ENCODE measurements at regions not wholly inside any gene's neighbourhood (a gene's known extent, or its start where the extent isn't known, plus 50 kb on each side); places are given as distances from the start of the nearest gene placed in this dataset.

DNA sequence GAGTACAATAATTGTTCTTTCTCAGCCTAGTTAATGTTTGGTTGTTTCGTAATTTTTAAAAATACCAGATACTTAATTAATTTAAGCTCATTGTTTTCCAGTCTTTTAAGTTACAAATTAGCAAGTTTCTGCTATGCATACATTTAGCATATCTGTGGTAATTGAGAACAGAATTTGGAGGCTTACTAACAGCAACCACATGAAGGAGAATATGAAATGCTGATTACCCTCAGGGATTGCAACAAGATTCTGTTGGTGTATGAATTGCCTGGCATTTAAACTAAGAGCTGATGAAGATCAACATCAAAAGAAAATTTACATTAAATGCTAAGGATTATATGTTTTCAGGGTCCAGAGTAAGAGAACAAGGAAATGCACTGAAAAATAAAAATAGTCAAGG is 580.0 kb upstream of the INTU start:
- no peak for DNase-seq (ENCODE audit: low read depth)
- TF ChIP-seq CTCF (IDR thresholded peaks at IDR 0.05; ENCODE audit: insufficient read depth, low read depth, low read length) = no peak

DNA sequence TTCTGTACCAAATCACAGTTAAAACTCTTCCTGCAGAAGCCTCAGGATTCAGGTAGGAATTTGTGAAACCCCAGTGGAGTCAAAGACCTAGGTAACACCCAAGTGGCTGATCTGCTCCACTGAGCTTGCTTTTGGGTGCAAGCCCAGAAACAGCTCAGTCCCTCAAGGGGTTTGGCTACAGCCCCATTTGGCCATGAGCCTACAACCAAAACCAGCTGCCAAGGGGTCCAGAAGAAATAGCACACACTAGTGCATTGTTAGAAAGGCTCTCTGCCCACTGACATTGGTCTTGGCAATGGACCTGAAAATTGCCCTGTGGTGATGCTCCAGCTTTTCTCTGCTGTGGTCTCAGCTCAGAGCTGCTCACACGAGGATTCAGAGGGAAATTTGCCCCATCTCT is 577.4 kb upstream of the INTU start:
- TF ChIP-seq CTCF (IDR thresholded peaks at IDR 0.05; ENCODE audit: insufficient read depth, low read depth, low read length) = no peak
- peak; percentile 12 for DNase-seq (ENCODE audit: low read depth)
- no peak overlapping the region for H3K4me3 ChIP-seq (ENCODE audit: low read depth, low read length)

More for the DNA sequence above, 580.0 kb upstream of the INTU start:
- H3K4me3 ChIP-seq (ENCODE audit: low read depth, low read length) = no peak overlapping the region

GRCh38 chr4:127069675-127070074 is 563.1 kb upstream of the INTU start:
- TF ChIP-seq CTCF (IDR thresholded peaks at IDR 0.05; ENCODE audit: insufficient read depth, low read depth, low read length) = no peak
- no peak overlapping the region for H3K4me3 ChIP-seq (ENCODE audit: low read depth, low read length)
- DNase-seq (ENCODE audit: low read depth) = peak; percentile 8

DNA sequence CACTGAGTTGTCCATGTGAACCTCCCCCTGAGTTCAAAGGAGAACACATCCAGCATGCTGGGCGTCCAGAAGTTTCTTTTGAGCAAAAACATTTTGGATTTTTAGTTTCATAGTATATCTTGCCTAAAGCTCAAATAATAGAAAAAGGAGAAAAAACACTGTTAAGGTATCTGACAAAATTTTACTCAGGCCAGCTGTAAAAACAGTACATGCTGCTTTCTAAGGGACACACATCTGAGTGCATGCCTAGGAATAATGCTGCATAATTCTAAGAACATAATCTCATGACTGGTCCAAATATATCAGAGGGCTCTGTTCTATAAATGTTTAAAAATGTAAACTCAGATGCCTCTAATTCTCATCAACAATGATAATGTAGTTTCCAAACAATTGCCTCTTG is 561.3 kb upstream of the INTU start:
- TF ChIP-seq CTCF (IDR thresholded peaks at IDR 0.05; ENCODE audit: insufficient read depth, low read depth, low read length) = no peak
- no peak for DNase-seq (ENCODE audit: low read depth)
- no peak overlapping the region for H3K4me3 ChIP-seq (ENCODE audit: low read depth, low read length)

DNA sequence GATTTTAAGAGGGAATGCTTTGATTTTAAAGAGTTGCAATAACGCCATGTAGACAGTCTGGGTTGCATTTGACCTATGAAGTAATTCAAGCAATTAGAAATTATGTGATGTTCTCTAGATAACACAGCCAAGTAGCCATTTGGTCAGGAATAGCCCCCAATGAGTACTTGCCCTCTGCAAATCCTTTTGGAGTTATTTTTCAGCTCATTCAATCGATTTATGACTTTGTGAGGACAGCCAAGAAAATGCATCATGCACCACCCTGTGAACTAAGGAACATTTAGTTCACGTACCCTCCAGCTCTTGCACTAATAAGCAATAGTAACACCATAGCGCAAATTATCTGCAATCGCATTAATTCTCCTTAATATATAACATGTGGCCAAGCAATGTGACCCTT is 552.6 kb upstream of the INTU start:
- no peak for TF ChIP-seq CTCF (IDR thresholded peaks at IDR 0.05; ENCODE audit: insufficient read depth, low read depth, low read length)
- peak; percentile 14 for DNase-seq (ENCODE audit: low read depth)
- H3K4me3 ChIP-seq (ENCODE audit: low read depth, low read length) = no peak overlapping the region

- no peak for TF ChIP-seq CTCF (IDR thresholded peaks at IDR 0.05; ENCODE audit: insufficient read depth, low read depth, low read length)
- no peak overlapping the region for H3K4me3 ChIP-seq (ENCODE audit: low read depth, low read length)
- DNase-seq (ENCODE audit: low read depth) = no peak
Observed at GRCh38 chr4:127081041-127081440, 551.7 kb upstream of the INTU start.

- no peak for TF ChIP-seq CTCF (IDR thresholded peaks at IDR 0.05; ENCODE audit: insufficient read depth, low read depth, low read length)
Observed at GRCh38 chr4:127082986-127083385, 549.8 kb upstream of the INTU start.

More at GRCh38 chr4:127082986-127083385, 549.8 kb upstream of the INTU start:
- DNase-seq (ENCODE audit: low read depth) = no peak
- H3K4me3 ChIP-seq (ENCODE audit: low read depth, low read length) = no peak overlapping the region

All from fibroblast of villous mesenchyme (primary cell).